Muscle of back (tissue), 3 donors: ENCODE measurements at regions not wholly inside any gene's neighbourhood (a gene's known extent, or its start where the extent isn't known, plus 50 kb on each side); places are given as distances from the start of the nearest gene placed in this dataset.
A peak's percentile ranks its signal among the peaks of the same experiment; 100 is the strongest.
"Not testable (repeated sequence)": the region's sequence is repeated elsewhere in the genome, so short reads cannot be mapped to it uniquely, and the experiment has no call there.

Experiments
- DNase-seq, 3 donors: peaks; one replicate each; pipeline versions ENCODE4 v3.0.0 to v3.0.0-alpha.2; 2013

DNA sequence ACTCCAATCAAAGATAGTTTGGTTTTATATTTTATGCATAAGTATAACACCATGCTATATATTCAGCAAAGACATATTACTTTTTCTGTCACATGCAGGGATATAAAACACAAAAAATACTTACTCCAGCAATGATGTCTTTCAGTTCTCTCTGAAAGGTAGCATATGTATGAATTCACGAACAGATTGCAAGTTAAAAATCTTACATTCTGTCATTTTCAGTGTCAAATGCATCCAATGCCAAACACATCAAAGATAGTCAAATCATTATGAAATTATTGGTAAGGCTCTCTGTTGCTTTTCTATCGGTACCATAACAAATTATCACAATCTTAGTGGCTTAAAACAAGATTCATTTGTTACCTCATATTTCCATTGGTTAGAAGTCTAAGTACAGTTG, 492.0 kb upstream of the KIF2B start:
- no peak for DNase-seq

DNA sequence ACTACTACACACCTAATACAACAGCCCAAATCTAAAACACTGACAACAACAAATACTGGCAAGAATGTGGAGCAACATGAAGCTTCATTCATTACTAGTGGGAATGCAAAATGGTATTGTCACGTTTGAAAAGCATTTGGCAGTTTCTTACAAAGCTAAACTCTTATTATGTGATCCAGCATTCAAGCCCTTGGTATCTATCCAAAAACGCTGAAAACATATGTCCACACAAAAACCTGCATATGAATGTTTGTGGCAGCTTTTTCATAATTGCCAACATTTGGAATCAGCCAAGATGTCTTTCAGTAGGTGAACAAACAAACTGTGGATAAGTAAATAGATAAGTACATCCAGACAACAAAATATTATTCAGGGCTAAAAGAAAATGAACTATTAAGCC, 501.1 kb upstream of the KIF2B start:
- no peak for DNase-seq

DNA sequence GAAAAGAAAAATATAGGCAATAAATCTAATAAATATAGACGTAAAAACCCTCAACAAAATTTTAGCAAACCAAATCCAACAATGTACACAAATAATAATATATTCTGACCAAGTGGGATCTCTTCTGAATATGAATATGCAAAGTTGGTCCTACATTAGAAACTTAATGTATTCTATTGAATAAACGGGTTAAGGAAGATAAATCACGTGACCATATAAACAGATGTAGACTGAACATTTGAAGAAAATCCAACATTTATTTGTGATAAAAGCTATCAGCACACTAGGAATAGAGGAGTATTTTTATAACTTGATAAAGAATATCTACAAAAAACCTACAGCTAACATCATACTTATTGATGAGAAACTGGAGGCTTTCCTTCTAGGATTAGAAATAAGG, 502.8 kb upstream of the KIF2B start:
- no peak for DNase-seq

DNA sequence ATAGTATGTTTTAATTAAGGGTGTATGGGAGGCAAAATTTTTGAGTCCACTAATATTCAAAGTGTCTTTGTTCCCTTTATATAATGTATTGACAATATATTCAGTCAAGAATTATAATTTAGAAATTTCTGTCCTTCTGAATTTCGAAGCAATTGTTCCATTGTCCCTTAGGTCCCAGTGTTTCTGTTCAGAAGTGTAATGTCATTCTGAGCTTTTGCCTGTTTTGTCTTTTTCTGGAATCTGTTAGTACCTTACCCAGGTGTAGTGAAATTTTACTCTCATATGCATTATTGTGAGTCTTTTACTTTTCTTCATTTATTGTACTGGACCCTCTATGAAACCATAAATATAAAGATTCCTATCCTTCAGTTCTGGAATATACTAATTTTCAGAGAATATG, 505.7 kb upstream of the KIF2B start:
- DNase-seq: no peak

DNA sequence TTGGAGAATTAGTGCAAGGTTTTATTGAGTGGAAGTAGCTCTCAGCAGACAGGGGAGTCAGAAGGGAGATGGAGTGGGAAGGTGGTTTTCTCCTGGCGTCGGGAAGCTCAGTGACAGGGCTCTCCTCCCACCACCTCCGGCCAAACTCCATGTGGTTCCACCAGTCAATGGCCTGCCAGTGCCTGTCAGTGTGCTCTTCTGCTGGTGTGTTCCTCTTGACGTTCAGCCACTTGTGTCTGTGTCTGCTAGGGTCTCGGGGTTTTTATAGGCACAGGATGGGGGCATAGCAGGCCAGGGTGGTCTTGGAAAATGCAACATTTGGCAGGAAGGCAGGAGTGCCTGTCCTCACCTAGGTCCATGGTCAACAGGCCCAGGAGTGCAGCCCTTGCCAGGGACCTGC, 506.7 kb upstream of the KIF2B start:
- no peak for DNase-seq

- no peak for DNase-seq
These were observed 508.2 kb upstream of the KIF2B start for GRCh38 chr17:53314521-53314920.

- peak in 1 of 3 donors; percentile 7 for DNase-seq
These were observed 509.0 kb upstream of the KIF2B start for GRCh38 chr17:53313746-53314145.

DNA sequence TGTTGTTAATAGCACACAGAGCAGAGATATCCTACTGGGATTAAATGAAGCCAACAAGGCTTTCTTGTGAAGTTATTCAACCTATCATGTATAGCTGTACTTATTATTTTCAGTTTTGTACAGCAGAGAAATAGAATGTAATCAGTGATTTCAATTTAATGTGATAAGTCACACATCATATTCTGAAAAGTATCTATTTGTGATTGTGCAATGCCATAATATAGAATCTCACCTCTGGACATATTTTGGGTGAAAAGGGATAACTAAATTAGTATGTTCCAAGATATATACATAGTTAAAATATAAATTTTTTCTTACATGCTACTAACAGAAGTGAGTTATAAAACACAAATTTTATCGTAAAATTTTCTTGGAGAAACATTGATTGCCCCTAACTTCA, 544.3 kb upstream of the KIF2B start:
- no peak for DNase-seq

- no peak for DNase-seq
These were observed 549.6 kb upstream of the KIF2B start for GRCh38 chr17:53273126-53273525.

DNA sequence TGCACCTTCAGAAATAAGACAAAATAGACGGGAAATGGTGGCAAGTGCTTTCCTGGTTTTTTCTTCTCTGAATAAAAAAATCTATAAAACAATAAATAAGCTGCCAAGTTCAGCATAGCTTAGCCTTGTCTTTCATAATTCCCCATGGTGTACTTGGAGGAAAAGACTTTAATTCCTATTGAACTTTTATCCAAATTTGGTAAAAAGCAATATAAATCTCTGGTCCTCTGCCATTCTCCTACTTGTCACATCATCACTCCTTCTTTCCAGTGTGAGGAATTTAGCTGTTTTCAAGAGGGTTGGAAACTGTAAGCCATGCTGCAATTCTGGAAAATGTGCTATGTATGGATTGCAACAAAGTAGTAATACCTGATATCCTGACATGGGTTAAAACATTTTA, 551.8 kb upstream of the KIF2B start:
- DNase-seq: peak in 2 of 3 donors; percentile 24 to 58

DNA sequence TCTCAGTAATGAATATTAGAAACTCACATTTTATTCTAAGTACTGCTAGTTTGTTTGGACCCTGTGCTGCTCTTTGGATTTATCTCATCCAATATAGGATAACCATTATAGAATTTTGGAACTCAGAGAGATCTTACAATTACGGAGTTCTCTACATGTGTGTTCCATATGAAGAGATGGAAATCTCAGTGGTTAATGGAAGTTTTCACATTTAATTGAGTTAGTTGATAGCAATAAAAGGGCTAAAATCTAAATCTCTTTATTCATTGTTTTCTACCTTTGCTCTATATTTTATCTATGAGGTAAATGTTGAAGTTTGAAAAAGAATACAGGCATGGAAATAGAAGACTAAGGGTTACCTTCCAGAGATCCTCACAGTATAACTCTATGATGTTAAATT, 558.0 kb upstream of the KIF2B start:
- DNase-seq: no peak

- DNase-seq: no peak
These were observed 568.6 kb upstream of the KIF2B start for GRCh38 chr17:53253956-53254597.

DNA sequence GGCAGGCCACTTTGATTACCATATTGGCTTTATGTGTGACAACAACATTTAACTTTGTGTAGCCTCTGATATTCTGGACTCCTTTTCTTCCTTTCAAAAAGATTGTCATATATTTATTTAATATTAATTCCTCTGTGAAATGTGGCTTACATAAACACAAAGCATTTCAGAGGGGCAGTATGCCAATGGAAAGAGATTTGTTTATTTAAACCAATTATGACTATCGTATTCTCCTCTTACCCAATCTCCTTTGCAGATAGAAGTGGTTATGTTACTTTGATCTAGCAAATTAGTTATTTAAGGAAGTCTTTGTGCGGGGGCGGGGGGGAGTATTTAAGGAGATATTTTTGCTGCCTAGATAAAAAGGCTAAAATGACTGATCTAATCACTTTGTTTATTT, 573.7 kb upstream of the KIF2B start:
- no peak for DNase-seq

- DNase-seq: no peak
These were observed 588.6 kb upstream of the KIF2B start for GRCh38 chr17:53234138-53234537.

GRCh38 chr17:53227514-53227913, 595.2 kb upstream of the KIF2B start:
- DNase-seq: no peak

- DNase-seq: no peak
These were observed 595.6 kb upstream of the KIF2B start for GRCh38 chr17:53227111-53227510.

DNA sequence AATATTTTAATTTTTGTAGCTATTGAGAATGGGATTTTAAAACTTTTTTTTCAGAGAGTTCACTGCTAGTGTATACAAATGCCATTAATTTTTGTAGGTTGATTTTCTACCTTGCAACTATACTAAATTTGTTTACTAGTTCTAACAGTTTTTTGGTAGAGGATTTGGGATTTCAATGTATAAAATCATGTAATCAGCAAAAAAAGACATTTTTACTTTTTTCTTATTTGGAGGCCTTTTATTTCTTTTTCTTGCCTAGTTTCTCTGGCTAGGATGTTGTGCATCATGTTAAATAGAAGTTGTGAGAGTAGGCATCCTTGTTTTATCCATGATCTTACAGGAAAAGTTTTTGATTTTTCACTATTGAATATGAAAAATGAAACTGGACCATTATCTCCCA, 602.9 kb upstream of the KIF2B start:
- no peak for DNase-seq

DNA sequence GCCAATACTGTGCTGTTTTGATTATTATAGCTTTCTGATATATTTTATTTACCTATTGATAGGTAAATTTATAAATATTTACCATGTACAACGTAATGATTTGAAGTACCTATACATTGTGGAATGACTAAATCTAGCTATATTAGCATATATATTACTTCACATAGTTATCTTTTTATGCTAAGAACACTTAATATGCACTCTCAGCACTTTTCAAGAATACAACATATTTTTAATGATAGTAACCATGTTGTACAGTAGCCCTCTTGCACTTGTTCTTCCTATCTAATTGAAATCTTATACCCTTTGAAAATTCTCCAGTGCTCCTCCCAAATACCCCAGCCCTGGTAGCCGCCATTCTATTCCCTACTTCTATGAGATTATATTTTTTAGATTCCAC, 604.0 kb upstream of the KIF2B start:
- no peak for DNase-seq

- no peak for DNase-seq
These were observed 605.4 kb upstream of the KIF2B start for GRCh38 chr17:53217311-53217710.

DNA sequence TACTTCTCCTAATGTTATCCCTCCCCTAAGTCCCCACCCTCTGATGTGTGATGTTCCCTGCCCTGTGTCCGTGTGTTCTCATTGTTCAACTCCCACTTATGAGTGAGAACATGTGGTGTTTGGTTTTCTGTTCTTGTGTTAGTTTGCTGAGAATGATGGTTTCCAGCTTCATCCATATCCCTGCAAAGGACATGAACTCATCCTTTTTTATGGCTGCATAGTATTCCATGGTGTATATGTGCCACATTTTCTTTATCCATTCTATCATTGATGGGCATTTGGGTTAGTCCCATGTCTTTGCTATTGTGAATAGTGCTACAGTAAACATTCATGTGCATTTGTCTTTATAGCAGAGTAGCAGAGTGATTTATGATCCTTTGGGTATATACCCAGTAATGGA, 613.8 kb upstream of the KIF2B start:
- DNase-seq: not testable (repeated sequence)

GRCh38 chr17:53193044-53193443, 629.7 kb upstream of the KIF2B start:
- DNase-seq: no peak

- DNase-seq: peak in 1 of 3 donors; percentile 1
These were observed 630.8 kb upstream of the KIF2B start for GRCh38 chr17:53191878-53192277.

GRCh38 chr17:53186001-53186400, 636.7 kb upstream of the KIF2B start:
- DNase-seq: peak in 2 of 3 donors; percentile 2 to 4

GRCh38 chr17:53176629-53177028, 646.1 kb upstream of the KIF2B start:
- no peak for DNase-seq

GRCh38 chr17:53168413-53168812, 654.3 kb upstream of the KIF2B start:
- no peak for DNase-seq
